Uterus (tissue), 3 donors: ENCODE measurements at regions not wholly inside any gene's neighbourhood (a gene's known extent, or its start where the extent isn't known, plus 50 kb on each side); places are given as distances from the start of the nearest gene placed in this dataset.

Source experiments
- DNase-seq, 2 donors: peaks; one replicate each; pipeline ENCODE4 v3.0.0-alpha.2; 2019 to 2020
- H3K27ac ChIP-seq, 2 donors: fragments of 200-600 bp; sonication (generic); 1 replicate in 1 of 2; 2 replicates in 1 of 2; pipeline ENCODE4 v1.5.1; 2016 to 2018
- H3K27me3 ChIP-seq, 2 donors: fragments of 200-600 bp; sonication (generic); one replicate each; pipeline ENCODE4 v1.5.1; 2018 to 2019; ENCODE audit warnings: control low read depth in 1 of 2
- H3K36me3 ChIP-seq, 2 donors: fragments of 200-600 bp; sonication (generic); one replicate each; pipeline ENCODE4 v1.5.1; 2019; ENCODE audit warnings: control low read depth in 1 of 2
- H3K4me1 ChIP-seq, 2 donors: fragments of 200-600 bp; sonication (generic); one replicate each; pipeline ENCODE4 v1.5.1; 2018 to 2019; ENCODE audit warnings: control low read depth in 1 of 2
- H3K4me3 ChIP-seq, 2 donors: fragments of 200-600 bp; sonication (generic); 1 replicate in 1 of 2; 2 replicates in 1 of 2; pipeline ENCODE4 v1.5.1; 2018 to 2019; ENCODE audit warnings: mild to moderate bottlenecking in 1 of 2
- H3K9me3 ChIP-seq, 2 donors: fragments of 200-600 bp; sonication (generic); one replicate each; pipeline ENCODE4 v1.5.1; 2019; ENCODE audit warnings: control low read depth in 1 of 2
- CTCF ChIP-seq, 4 experiments: fragments of 200-600 bp in 2 of 4; fragments of 450-650 bp in 2 of 4; sonication (generic) in 2 of 4; IDR thresholded peaks; one replicate each; pipeline ENCODE4 v1.5.1; 2016 to 2019; ENCODE audit warnings: antibody characterized with exemption in 4 of 4, mild to moderate bottlenecking in 2 of 4, moderate library complexity in 1 of 4
- POLR2A ChIP-seq, 2 donors: fragments of 450-650 bp; IDR thresholded peaks; one replicate each; pipeline ENCODE4 v1.6.1; 2016; ENCODE audit warnings: antibody characterized with exemption in 2 of 2, mild to moderate bottlenecking in 1 of 2, moderate library complexity in 1 of 2
- intact Hi-C: fragments of 100-400 bp; cut with DNase I; formaldehyde crosslinking; loops from one replicate; pipeline ENCODE4 v1.15.1; 2023; ENCODE audit warnings: low total_unique reads
- donor health status: DM: yes; HTN: yes; CAD: no.

- H3K27ac ChIP-seq = no peak overlapping the region
- intact Hi-C loops = no loop called here
- TF ChIP-seq POLR2A (IDR thresholded peaks at IDR 0.05) (no peak), CTCF (IDR thresholded peaks at IDR 0.05) (no peak)
Observed at GRCh38 chr3:144085964-144086363, 114.3 kb downstream of the DIPK2A start.

GRCh38 chr3:144096016-144096415 lies 124.4 kb downstream of the DIPK2A start:
- TF ChIP-seq CTCF (IDR thresholded peaks at IDR 0.05) = no peak
- no peak for TF ChIP-seq POLR2A (IDR thresholded peaks at IDR 0.05)
- Histone ChIP-seq H3K4me1 (no peaks in the 10 kb centered on the region), H3K9me3 (no peaks in the 10 kb centered on the region), H3K27me3 (no peaks in the 10 kb centered on the region), H3K4me3 (no peak overlapping the region), H3K27ac (no peak overlapping the region), H3K36me3 (no peaks in the 10 kb centered on the region)
- intact Hi-C loops = no loop called here
- DNase-seq = no peak

More at GRCh38 chr3:144085964-144086363, 114.3 kb downstream of the DIPK2A start:
- Histone ChIP-seq H3K9me3 (no peaks in the 10 kb centered on the region), H3K27me3 (no peaks in the 10 kb centered on the region), H3K36me3 (no peaks in the 10 kb centered on the region), H3K4me1 (no peaks in the 10 kb centered on the region), H3K4me3 (no peak overlapping the region)
- DNase-seq = no peak

GRCh38 chr3:144097163-144097562 lies 125.5 kb downstream of the DIPK2A start:
- H3K4me3 ChIP-seq = no peak overlapping the region
- H3K36me3 ChIP-seq = no peaks in the 10 kb centered on the region
- H3K27me3 ChIP-seq = no peaks in the 10 kb centered on the region
- H3K27ac ChIP-seq = no peak overlapping the region
- intact Hi-C loops = no loop called here
- DNase-seq = no peak
- TF ChIP-seq POLR2A (IDR thresholded peaks at IDR 0.05) (no peak), CTCF (IDR thresholded peaks at IDR 0.05) (no peak)
- no peaks in the 10 kb centered on the region for H3K4me1 ChIP-seq
- no peaks in the 10 kb centered on the region for H3K9me3 ChIP-seq

- intact Hi-C loops = no loop called here
- Histone ChIP-seq H3K9me3 (no peaks in the 10 kb centered on the region), H3K4me1 (no peaks in the 10 kb centered on the region), H3K27me3 (no peaks in the 10 kb centered on the region), H3K36me3 (no peaks in the 10 kb centered on the region), H3K4me3 (no peak overlapping the region), H3K27ac (no peak overlapping the region)
- TF ChIP-seq POLR2A (IDR thresholded peaks at IDR 0.05) = no peak
- TF ChIP-seq CTCF (IDR thresholded peaks at IDR 0.05) = no peak
- no peak for DNase-seq
Observed at GRCh38 chr3:144098691-144099090, 127.1 kb downstream of the DIPK2A start.

- H3K27me3 ChIP-seq = no peaks in the 10 kb centered on the region
- H3K9me3 ChIP-seq = no peaks in the 10 kb centered on the region
- H3K4me1 ChIP-seq = no peaks in the 10 kb centered on the region
- H3K27ac ChIP-seq = no peak overlapping the region
- TF ChIP-seq POLR2A (IDR thresholded peaks at IDR 0.05) (no peak), CTCF (IDR thresholded peaks at IDR 0.05) (no peak)
- intact Hi-C loops = no loop called here
- no peaks in the 10 kb centered on the region for H3K36me3 ChIP-seq
- H3K4me3 ChIP-seq = no peak overlapping the region
- no peak for DNase-seq
Observed at GRCh38 chr3:144102421-144102820, 130.8 kb downstream of the DIPK2A start.
